ENCODE measurements at regions not wholly inside any gene's neighbourhood (a gene's known extent, or its start where the extent isn't known, plus 50 kb on each side); places are given as distances from the start of the nearest gene placed in this dataset.
"Not testable (repeated sequence)": the region's sequence is repeated elsewhere in the genome, so short reads cannot be mapped to it uniquely, and the experiment has no call there.

DNA sequence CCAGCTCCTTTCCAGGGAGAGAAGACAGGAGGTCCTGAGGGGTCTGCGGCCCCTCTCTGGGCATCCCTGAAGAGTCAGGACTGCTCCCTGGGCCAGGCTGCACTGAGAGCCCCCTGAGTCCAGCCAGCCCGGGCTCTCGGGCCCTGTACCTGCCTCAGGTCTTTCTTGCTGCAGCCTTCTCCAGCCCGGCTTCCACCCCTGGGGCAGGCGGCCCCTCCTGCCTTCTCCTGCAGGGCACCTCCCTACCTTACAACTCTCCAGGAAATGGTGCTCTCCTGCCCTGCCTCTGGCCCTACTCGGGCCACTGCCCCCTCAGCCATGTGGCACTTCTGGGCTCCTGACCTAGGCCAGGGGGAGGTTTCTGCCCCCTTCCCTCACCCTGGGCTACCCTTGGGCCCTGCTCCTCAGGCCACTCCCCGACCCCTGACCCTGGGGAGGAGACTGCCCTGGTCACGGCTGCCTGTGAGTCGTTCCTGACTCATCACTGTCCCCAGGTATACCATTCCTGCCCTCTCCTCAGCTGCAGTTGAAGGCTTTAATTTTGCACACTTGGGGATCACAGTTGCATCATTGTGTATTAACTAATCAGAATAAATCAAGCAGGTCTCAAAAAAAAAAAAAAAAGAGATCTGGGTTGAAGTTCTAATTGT is 251.1 kb downstream of the NXPE2 start:
- DNase-seq (ENCODE audit: low read depth in 2 of 2): no peak

DNA sequence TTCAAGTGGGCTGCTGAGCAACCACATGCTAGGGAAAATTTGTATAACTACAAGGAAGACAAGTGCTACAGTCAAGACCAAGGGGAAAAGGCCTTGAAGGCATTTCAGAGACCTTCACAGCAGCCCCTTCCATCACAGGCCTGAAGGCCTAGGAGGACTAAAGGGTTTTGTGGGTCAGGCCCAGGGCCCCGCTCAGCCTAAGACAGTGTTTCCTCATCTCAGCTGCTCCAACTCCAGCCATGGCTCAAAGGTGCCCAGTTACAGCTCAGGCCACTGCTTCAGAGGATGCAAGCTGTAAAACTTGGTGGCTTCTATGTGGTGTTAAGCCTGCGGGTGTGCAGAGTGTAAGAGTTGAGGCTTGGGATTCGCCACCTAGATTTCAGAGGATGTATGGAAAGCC is 260.5 kb downstream of the NXPE2 start:
- no peak for DNase-seq (ENCODE audit: low read depth in 2 of 2)

DNA sequence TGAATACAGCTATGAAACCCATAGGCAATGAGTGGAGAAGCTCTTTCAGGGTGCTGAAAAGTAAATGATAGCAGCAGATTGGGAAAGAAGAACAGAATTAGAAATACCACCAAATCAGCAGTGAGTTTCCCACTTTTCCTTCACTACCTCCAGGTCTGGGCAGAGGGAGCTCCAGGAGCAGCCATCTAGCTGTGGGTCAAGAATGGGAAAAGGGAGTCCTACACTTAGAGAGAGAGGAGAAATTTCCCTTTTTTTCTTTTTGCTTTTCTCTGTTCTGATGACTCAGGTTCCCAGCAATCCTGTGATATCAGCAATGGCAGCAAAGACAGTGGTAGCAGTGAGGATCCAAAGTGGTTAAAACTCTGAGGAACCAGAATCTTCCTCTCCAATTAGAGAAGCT is 263.9 kb downstream of the NXPE2 start:
- DNase-seq (ENCODE audit: low read depth in 2 of 2): no peak

DNA sequence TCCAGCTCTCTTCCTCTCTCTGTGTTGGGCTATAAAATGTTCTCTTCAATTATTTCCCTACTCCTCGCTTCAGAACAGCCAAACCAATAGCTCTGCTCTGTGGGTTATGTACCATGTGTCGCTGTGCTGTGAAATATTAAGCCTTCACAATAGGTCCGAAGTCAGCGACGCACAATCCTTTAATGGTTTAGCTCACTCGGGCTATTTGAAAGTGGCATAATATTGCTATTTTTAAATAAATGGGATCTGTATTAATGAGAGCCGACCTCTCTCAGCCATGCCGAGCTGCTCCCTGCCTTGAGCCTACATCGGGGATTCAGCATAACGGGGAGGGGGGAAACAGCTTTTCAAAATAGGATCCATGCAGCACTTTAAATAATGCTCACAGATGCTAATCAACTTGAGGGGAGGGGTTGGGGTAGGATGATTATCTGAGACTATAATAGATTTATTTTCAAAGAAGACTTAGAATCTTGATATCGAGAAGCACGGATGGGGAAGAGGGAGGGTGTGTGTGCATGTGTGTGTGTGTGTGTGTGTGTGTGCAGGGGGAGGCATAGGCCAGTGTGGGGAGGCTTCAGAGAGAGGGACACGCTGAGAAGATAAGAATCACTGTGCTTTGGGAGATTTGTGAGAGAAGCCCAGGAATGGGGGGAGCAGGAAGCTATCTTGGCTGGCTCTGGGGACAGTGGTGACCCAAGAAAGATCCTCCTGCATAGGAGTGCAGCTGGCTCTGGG is 271.5 kb downstream of the NXPE2 start:
- DNase-seq (ENCODE audit: low read depth in 2 of 2): no peak

DNA sequence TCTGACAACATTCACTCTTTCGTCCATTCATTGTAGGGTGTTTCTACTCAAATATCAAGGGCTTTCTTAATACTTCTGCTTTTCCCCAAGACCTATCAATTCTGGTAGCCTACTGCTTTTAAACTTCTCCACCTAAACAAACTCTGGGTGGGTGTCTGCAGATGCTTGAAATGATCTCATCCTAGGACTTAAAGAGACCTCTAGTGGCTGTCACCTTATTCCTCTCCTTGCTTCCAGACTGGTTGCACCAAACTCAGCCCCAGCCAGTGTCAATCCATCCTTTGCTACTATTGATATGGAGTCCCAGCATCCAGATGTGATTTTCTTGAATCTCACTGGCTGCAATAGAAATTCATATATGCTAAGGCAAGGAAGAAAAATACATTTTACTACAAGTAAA is 274.7 kb downstream of the NXPE2 start:
- no peak for DNase-seq (ENCODE audit: low read depth in 2 of 2)

DNA sequence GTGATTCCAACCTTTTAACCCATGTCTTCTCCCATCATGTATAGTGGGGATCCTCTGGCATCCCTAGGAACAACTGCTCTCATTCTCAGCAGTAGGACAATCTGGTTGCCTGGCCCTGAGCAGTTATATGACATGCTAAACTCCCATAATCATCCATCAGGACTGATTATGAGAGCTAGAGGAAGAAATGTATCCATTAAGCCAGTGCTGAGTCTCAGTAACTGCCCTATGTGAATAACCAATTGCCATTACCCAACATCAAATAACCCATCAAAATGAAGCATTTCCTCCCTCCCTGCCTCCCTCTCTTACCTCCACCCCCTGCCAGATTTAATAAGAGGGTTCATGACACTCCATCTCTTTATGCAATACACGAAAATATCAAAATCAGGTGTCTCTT is 277.6 kb downstream of the NXPE2 start:
- DNase-seq (ENCODE audit: low read depth in 2 of 2): no peak

DNA sequence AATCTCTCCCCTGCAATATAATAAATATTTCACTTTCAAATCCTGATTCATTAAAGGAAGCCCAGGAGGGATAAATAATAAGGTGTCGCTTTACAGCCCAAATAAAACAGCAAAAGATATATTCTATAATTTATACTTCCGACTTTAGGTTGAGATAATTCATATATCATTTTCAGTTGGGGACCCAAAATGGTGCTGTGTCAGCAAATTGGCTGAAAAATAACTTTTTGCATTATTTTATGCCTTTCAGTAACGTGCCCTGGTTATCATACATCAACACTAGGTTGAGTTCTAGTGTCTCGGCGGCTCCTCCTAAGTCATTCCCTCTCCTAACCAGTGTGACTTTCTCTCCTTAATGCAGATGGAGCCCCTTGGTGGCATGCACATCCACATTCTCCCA is 278.2 kb downstream of the NXPE2 start:
- DNase-seq (ENCODE audit: low read depth in 2 of 2): no peak

DNA sequence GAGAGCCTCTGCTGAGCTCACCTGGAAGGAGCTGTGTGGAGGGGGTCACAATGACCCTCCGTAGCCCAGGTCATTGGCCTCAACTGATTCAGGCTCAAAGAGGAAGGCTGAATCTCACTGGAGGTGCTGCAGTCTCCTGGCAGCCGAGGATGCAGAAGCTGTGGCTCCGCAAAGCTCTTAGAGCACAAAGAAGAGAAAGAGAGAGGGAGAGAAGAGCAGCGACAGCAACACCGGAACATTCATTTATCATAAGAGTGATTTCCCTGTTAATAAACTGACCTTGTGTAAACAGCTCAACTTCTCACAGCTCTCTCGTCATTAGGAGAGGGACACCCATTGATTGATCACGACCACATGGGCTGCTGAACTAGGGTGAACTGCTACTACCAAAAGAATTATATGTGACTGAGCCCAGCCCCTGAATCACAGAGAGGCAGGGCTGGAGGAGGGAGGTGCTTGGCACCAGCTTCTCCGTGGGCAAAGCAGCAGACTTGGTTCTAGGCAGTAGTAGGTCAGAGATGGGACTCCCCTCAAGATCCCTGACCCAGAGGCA is 281.7 kb downstream of the NXPE2 start:
- no peak for DNase-seq (ENCODE audit: low read depth in 2 of 2)

DNA sequence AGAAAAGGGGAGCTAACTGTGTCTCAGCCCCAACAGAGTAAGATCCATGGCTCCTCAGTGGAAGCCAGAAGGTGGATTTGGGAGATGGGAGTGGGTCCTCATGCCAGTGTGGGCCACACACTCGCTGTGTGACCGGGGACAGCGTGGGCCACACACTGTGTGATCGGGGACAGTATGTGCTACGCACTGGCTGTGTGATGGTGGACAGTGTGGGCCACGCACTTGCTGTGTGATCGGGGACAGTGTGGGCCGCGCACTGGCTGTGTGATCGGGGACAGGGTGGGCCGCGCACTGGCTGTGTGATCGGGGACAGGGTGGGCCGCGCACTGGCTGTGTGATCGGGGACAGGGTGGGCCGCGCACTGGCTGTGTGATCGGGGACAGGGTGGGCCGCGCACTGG is 282.5 kb downstream of the NXPE2 start:
- DNase-seq (ENCODE audit: low read depth in 2 of 2): not testable (repeated sequence)

DNA sequence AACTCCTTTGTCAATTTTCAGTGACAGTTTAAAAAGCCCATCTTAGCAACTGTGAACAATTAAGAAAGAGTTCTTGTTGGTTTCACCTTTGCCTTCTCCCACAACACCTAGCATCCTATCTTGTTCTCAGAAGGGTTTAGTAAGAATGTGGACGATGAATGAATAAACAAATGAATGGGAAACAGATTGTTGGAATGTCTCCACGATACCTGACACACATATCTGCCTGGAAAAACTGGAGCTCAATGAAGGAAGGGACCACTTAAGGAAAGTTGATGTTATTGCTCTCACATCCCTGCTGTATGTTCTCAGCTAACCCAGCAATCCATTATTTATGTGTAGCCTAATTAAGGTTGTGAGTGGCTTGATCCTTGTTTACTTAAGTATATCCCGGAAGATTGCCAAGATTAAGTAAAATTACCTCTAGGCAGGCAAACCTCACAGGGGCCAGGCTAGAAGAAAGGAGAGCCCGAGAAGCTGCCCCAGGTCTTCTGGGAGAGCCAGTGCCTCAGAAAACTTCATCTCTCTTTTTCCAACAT is 286.4 kb downstream of the NXPE2 start:
- no peak for DNase-seq (ENCODE audit: low read depth in 2 of 2)

DNA sequence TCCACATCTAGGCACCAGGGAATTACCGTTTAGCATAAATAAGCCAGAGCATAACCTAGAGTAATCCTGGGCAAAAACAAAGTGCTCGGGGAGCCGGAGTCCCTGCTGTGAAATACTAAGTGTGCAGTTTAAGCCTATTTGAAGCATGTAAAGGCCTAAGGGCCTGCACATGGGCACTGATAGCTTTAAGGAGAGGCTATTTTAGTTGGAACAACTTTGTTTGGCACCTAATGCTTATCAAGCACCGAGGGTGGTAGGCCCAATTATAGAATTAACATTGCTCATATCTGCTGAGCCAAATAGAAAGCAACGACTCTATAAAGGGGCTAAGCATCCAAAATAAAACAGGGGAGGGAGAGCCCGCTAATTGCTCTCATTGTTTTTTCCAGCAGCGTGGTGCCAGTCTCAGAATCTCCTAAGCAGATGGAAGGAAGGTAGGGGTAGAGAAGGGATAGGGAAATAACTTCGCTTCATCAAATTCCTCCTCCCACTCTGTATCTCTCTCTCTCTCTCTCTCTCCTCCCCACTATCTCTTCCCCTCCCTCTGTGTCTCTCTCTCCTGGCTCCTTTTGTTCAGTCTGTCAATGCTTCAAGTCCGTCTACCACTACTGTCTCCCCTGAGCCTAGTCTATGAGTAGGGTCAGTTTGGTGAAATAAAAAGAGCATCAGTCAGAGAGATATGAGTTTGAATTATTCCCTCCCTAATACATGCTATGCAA is 292.8 kb downstream of the NXPE2 start:
- no peak for DNase-seq (ENCODE audit: low read depth in 2 of 2)

DNA sequence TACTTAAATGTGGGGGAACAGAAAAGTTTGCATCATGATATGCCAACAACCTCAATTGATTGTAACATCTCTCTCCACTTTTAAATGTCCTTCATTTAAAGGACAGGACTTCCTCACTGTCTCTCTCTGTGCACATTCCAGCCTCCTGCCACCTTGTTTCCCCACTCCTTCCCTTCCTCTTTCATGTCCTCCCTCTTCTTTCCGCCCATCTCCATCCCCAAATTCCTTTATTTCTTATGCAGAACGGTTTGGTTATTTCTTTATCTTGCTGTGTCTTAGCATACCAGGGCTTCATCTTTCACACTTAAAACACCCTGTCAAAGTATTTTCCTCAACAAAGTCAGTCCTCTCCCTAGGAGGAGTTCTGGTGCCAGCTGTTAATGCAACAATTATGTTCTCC is 293.8 kb downstream of the NXPE2 start:
- DNase-seq (ENCODE audit: low read depth in 2 of 2): no peak

DNA sequence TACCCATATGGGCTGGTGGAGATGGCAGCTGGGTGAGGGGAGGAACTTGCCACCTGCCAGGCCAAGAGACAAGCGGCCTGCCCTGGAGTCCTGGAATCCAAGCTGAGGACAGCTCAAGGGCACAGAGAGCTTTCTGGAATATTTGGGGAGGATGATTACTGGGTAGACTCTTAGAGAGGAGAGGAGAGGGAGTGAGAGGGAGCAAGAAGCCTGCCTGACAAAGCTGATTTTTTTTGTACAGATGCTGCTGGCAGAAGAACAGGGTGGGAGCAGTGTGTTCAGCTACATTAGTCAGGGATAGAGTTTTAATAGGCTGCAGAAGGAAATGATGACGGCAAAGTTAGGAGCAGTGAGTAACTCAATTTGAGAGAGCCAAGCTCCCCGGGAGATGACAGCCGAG is 299.3 kb downstream of the NXPE2 start:
- no peak for DNase-seq (ENCODE audit: low read depth in 2 of 2)

DNA sequence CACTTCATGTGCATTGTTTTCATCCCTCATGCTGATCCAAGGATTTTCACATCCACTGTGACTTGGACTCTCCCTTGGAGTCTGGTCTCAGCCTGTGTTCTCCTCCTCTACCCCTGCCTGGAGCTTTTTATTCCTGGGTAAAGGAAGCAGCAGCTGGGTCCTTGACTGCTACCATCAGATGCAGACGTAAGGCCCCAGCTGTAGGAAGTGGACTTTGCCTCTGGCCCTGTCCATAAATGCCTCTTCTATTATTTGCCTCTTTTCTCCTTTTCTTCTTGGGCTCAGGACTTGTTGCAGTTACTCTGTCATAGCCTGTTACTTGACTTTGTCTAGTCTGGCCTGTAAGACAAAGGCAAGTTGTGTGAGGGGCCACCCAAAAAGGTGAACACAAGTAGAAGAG is 303.8 kb downstream of the NXPE2 start:
- DNase-seq (ENCODE audit: low read depth in 2 of 2): no peak

DNA sequence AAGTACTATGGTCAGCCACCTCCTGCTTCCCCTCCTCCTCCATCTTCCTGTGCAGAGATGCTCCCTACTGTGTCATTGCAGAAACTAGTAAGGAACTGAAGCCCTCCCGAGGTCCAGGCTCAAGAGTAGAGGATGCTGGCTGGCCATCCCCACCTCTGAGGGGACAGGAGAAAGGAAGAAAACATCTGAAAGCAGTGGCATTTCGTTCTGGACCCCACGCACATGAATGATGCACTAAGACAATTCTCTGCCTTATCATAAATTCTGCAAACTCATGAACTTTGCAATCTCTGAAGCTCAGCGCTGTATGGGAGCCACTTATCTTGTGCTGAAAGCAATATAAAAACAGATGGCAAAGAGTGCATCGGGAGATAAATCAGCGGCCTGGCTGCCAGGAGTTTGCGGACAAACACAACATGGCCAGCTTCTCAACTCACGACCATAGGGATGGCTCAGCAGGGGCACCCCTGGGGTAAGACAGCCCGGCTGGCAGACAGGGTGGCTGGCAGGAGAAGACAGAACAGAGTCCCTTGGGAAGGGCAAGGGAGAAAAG is 306.4 kb downstream of the NXPE2 start:
- no peak for DNase-seq (ENCODE audit: low read depth in 2 of 2)

DNA sequence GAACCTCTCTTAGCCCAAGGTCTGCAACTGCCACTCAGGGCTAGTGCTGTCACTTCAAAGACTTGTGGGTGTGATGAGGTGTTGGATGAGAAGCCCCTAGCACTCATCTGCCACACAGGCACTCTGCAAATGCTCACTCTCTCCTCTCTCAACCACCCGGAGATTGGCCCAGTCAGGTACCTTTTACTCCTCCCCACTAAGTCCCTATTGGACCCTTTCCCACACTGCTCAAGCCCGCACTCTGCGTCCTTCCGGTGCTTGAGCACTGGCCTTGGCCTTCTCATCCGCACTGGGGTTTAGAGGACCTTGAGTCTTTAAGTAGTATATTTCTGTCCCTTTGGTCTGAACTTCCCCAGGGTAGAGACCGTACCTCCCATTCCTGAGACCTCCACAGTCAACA is 308.0 kb downstream of the NXPE2 start:
- DNase-seq (ENCODE audit: low read depth in 2 of 2): no peak

DNA sequence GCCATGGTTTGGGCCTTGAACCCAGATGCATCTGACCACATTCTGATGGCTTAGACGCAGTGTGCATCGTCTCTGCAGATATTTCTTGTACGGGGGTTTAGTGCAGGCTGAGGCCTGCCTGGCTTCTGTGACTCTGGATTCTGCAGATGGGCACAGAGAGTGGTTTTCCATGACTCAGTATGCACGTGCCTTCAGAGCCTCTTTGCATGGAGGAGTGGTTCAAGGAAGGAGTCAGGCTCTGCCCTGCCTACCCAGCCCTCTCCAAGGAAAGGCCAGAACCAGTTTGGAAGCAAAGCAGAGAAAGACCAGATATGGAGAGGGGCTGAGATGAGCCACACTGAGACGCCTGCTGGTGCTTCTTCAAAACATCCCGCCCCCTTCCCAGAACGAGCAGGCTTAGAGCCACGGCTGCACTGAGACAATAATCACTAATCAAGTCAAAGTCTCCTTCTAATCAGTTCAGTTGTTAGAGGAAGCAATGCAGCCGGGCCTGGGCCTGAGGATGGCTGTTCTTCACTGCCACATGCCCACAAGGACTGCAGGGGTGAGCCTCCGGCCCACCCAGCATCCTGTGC is 308.9 kb downstream of the NXPE2 start:
- no peak for DNase-seq (ENCODE audit: low read depth in 2 of 2)

DNA sequence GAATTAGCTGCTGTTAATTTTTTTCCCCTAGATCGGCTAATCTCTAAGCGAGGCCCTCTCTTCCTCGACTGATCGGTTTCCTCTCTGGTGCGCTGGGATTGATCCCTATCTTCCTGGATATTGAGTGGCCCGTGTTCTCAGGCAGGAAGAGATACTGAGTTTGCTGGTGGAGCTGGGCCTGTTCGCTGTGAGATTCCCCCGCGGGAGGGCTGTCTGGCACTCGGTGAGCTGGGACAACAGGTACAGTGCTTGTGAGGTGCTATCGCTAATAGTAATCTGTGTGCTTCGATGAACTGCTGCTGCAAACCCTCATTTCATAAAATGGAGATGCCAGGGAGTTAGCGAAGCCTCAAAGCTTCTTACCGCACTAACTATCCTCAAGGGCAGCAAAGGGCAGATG is 310.3 kb downstream of the NXPE2 start:
- DNase-seq (ENCODE audit: low read depth in 2 of 2): no peak

DNA sequence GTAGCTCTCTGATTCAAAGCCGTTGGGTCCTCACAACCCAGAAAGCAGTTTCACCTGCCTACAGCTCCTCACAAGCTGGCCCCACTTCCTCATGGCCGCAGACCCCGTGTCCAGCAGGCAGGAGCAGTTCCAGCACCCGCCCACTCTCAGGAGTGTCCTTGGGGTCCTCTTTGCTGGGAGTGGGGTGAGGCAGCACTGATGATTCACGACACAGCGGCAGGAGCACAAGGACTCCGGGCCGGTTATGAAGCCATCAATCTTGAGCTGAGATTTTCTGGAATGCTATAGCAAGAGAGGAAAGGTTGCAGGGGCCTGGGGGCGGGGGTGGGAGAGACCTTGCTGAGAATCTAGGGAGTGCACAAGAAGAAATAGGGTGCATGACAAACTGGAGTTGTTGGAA is 311.2 kb downstream of the NXPE2 start:
- no peak for DNase-seq (ENCODE audit: low read depth in 2 of 2)

DNA sequence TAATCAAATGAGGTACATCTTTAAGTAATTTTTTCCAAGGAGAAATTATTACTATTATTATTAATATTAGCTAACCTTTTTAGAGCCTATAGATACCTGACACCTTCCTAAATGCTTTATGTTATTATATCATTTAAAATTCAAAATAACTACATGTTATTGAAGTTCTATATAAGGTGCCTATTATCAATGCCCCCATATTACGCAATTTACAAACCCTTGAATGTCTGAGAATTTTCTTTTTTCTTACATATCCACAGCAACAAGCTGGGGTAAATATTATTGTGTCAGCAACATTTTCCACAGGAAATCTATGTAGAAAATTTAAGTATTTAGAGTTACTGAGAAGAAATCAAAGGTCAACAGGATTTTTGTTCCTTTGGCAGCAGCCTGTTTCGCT is 327.3 kb downstream of the NXPE2 start:
- DNase-seq (ENCODE audit: low read depth in 2 of 2): no peak

DNA sequence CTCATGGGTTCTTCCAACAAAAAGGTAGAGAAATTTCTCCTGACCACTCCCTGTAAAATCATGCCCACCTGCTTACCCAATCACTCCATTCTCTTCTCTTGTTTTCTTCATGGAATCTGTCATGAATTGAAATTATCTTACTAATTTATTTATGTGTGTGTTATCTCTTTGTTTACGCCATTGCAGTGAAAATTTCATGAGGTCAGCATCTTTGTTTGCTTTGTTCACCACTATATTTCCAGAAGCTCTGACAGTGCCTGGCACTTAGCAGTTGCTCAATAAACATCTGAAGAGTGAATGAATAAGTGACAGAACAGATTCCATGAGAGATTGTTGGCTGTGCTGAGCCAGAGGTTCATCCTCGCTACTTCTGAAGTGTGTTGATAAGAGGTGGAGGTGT is 329.5 kb downstream of the NXPE2 start:
- no peak for DNase-seq (ENCODE audit: low read depth in 2 of 2)

DNA sequence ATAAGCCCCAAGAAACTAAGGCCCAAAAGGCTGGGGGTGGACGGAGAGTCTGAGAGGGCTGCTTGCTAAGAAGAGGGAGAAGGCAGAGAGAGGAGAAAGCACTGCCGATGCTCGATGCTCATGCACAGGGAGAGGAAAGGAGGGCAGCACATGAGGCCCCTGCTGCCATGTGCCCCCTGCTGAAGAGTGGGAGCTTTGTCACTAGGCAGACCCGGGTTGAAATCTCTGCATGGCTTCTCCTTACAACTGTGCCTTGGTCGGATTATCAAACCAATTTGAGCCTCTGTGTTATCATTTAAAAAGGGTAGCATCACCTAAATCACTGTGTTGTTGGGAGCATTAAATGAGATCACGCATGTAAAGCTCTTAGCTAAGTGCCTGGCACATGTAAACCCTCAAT is 330.5 kb downstream of the NXPE2 start:
- no peak for DNase-seq (ENCODE audit: low read depth in 2 of 2)

All from activated CD4-positive, alpha-beta T cell treated with anti-CD3 and anti-CD28 coated beads for 24 hours (primary cell).